Omental fat pad (tissue), 3 donors: ENCODE measurements at regions not wholly inside any gene's neighbourhood (a gene's known extent, or its start where the extent isn't known, plus 50 kb on each side); places are given as distances from the start of the nearest gene placed in this dataset.
"Not testable (repeated sequence)": the region's sequence is repeated elsewhere in the genome, so short reads cannot be mapped to it uniquely, and the experiment has no call there.

Experiments
- ATAC-seq: fragments of 150-250 bp; one replicate; pipeline ENCODE4 v1.9.1; 2016; ENCODE audit warnings: mild to moderate bottlenecking, moderate library complexity; ENCODE audit not compliant: low FRiP score
- DNase-seq: peaks from one replicate; pipeline ENCODE4 v3.0.0-alpha.2; 2019; ENCODE audit warnings: low spot score
- CTCF ChIP-seq, 3 donors: fragments of 450-650 bp; IDR thresholded peaks; one replicate each; pipeline ENCODE4 v1.5.1; 2016 to 2017; ENCODE audit warnings: antibody characterized with exemption in 3 of 3, mild to moderate bottlenecking in 3 of 3, moderate library complexity in 2 of 3

GRCh38 chr4:186826846-186827533 is 103.3 kb upstream of the FAT1 start:
- DNase-seq: no peak

GRCh38 chr4:186827534-186827897 is 103.9 kb upstream of the FAT1 start:
- ATAC-seq (no peak), DNase-seq (no peak)
- TF ChIP-seq CTCF (IDR thresholded peaks at IDR 0.05): no peak

More at GRCh38 chr4:186826846-186827533, 103.3 kb upstream of the FAT1 start:
- TF ChIP-seq CTCF (IDR thresholded peaks at IDR 0.05): no peak
- ATAC-seq: no peak

- ATAC-seq (no peak), DNase-seq (no peak)
- no peak for TF ChIP-seq CTCF (IDR thresholded peaks at IDR 0.05)
Measured at GRCh38 chr4:186829097-186829496, 105.4 kb upstream of the FAT1 start.

GRCh38 chr4:186829740-186830449 is 106.2 kb upstream of the FAT1 start:
- no peak for DNase-seq
- no peak for ATAC-seq
- TF ChIP-seq CTCF (IDR thresholded peaks at IDR 0.05): no peak

GRCh38 chr4:186831574-186831973 is 107.9 kb upstream of the FAT1 start:
- TF ChIP-seq CTCF (IDR thresholded peaks at IDR 0.05): no peak
- DNase-seq (no peak), ATAC-seq (no peak)

- no peak for TF ChIP-seq CTCF (IDR thresholded peaks at IDR 0.05)
- DNase-seq (no peak), ATAC-seq (no peak)
Measured at GRCh38 chr4:186832906-186833305, 109.2 kb upstream of the FAT1 start.

GRCh38 chr4:186837463-186837862 is 113.8 kb upstream of the FAT1 start:
- ATAC-seq, DNase-seq: not testable (repeated sequence)
